A673 (cell line): ENCODE measurements at regions not wholly inside any gene's neighbourhood (a gene's known extent, or its start where the extent isn't known, plus 50 kb on each side); places are given as distances from the start of the nearest gene placed in this dataset.

Experiments used
- EZH2 ChIP-seq: fragments of 200-600 bp; sonication (generic); IDR thresholded peaks from 2 replicates; pipeline ENCODE4 v1.6.1; 2017; ENCODE audit warnings: borderline replicate concordance, low read depth, mild to moderate bottlenecking, mixed read lengths, antibody characterized with exemption, low read length; ENCODE audit not compliant: poor library complexity, severe bottlenecking
- TF ChIP-seq, protein P1 (sequence below): fragments of 300-800, 200-600 bp; sonication (generic); conservative IDR thresholded peaks from 2 replicates; pipeline ENCODE4 v1.5.1; 2017; ENCODE audit warnings: low read depth, mild to moderate bottlenecking, antibody characterized with exemption, low read length, moderate library complexity, mixed read lengths

DNA sequence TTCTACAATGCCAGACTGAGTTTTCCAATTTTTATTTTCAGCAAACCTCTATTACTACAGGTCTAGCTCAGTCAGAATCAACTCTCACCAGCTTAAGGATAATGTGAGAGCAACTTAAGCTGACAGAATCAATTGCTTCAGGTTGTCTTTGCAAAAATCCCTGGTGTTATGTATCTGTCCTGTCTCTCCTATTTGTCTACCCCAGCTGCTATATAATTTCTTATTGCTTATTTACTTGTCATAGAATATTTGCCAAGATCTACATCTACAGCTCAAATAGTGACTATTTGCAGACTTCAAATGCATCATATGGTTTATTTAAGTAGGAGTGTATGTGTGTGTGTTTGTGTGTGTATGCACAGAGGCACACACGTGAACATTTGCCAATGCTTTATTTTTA lies 54.1 kb downstream of the FOXG1 start:
- TF ChIP-seq, protein P1, sequence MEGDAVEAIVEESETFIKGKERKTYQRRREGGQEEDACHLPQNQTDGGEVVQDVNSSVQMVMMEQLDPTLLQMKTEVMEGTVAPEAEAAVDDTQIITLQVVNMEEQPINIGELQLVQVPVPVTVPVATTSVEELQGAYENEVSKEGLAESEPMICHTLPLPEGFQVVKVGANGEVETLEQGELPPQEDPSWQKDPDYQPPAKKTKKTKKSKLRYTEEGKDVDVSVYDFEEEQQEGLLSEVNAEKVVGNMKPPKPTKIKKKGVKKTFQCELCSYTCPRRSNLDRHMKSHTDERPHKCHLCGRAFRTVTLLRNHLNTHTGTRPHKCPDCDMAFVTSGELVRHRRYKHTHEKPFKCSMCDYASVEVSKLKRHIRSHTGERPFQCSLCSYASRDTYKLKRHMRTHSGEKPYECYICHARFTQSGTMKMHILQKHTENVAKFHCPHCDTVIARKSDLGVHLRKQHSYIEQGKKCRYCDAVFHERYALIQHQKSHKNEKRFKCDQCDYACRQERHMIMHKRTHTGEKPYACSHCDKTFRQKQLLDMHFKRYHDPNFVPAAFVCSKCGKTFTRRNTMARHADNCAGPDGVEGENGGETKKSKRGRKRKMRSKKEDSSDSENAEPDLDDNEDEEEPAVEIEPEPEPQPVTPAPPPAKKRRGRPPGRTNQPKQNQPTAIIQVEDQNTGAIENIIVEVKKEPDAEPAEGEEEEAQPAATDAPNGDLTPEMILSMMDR, result no peak
- no peak for TF ChIP-seq EZH2
